SK-N-SH (cell line): ENCODE measurements at regions not wholly inside any gene's neighbourhood (a gene's known extent, or its start where the extent isn't known, plus 50 kb on each side); places are given as distances from the start of the nearest gene placed in this dataset.

Experiments
- CTCF ChIA-PET: fragments of 300-600, 350-600 bp; formaldehyde crosslinking; extraction: SDS; loops from one replicate; lab custom pipeline; 2021; lab: Yijun Ruan, JAX
- POLR2A ChIA-PET: fragments of 350-600 bp; sonication (Branson Sonifier 250); formaldehyde crosslinking; extraction: SDS; loops from one replicate; lab custom pipeline; 2020; ENCODE audit warnings: antibody characterized with exemption, inconsistent platforms; lab: Yijun Ruan, JAX
- DNase-seq: peaks from one replicate; pipeline ENCODE4 v3.0.0; 2012
- H2AFZ ChIP-seq: fragments of 200-600 bp; sonication (generic); 2 replicates; pipeline ENCODE4 v1.8.1; 2016; ENCODE audit warnings: antibody characterized with exemption, mild to moderate bottlenecking, low read depth
- H3F3A ChIP-seq: fragments of 200-600 bp; sonication (generic); replicated peaks from 2 replicates; pipeline ENCODE3; 2016; ENCODE audit warnings: antibody characterized with exemption, mild to moderate bottlenecking; ENCODE audit not compliant: insufficient read depth
- H3K27ac ChIP-seq, 2 experiments: fragments of 200-500 bp in 1 of 2; fragments of 200-600 bp in 1 of 2; sonication (Bioruptor generic) in 1 of 2; sonication (generic), shearing (Covaris generic) in 1 of 2; 2 replicates each; pipeline versions ENCODE4 v1.5.1 to v1.6.1; 2014 to 2016; ENCODE audit warnings: low read depth in 2 of 2, inconsistent platforms in 1 of 2, low read length in 1 of 2, mild to moderate bottlenecking in 1 of 2, mixed read lengths in 1 of 2
- H3K27me3 ChIP-seq: fragments of 200-600 bp; sonication (generic), shearing (Covaris generic); 2 replicates; pipeline ENCODE4 v1.6.1; 2016; ENCODE audit warnings: mixed run types; ENCODE audit not compliant: insufficient read depth
- H3K36me3 ChIP-seq, 2 experiments: fragments of 200-500 bp in 1 of 2; fragments of 200-600 bp in 1 of 2; sonication (Bioruptor generic) in 1 of 2; sonication (generic) in 1 of 2; replicated peaks in 1 of 2; 2 replicates each; pipeline versions ENCODE3 to v1.5.1; 2014 to 2016; ENCODE audit warnings: low read length in 1 of 2, mild to moderate bottlenecking in 1 of 2; ENCODE audit not compliant: insufficient read depth in 2 of 2, control insufficient read depth in 1 of 2
- H3K4me1 ChIP-seq, 2 experiments: fragments of 200-500 bp in 1 of 2; fragments of 200-600 bp in 1 of 2; sonication (Bioruptor generic) in 1 of 2; sonication (generic), shearing (Covaris generic) in 1 of 2; 2 replicates each; pipeline versions ENCODE4 v1.5.1 to v1.6.1; 2014 to 2016; ENCODE audit warnings: low read depth in 1 of 2, low read length in 1 of 2, mixed run types in 1 of 2; ENCODE audit not compliant: insufficient read depth in 2 of 2, control insufficient read depth in 1 of 2
- H3K4me2 ChIP-seq: fragments of 200-600 bp; sonication (generic), shearing (Covaris generic); 2 replicates; pipeline ENCODE4 v1.6.1; 2017; ENCODE audit warnings: mixed run types
- H3K4me3 ChIP-seq, 2 experiments: fragments of 200-500 bp in 1 of 2; fragments of 200-600 bp in 1 of 2; sonication (Bioruptor generic) in 1 of 2; sonication (generic), shearing (Covaris generic) in 1 of 2; 2 replicates each; pipeline versions ENCODE4 v1.5.1 to v1.8.1; 2014 to 2016; ENCODE audit warnings: low read depth in 2 of 2, inconsistent platforms in 1 of 2, low read length in 1 of 2, mild to moderate bottlenecking in 1 of 2, mixed read lengths in 1 of 2, moderate library complexity in 1 of 2
- H3K79me2 ChIP-seq: fragments of 200-600 bp; sonication (generic); 2 replicates; pipeline ENCODE4 v1.8.1; 2017; ENCODE audit warnings: mild to moderate bottlenecking; ENCODE audit not compliant: insufficient read depth
- H3K9ac ChIP-seq: fragments of 200-600 bp; sonication (generic); 2 replicates; pipeline ENCODE4 v1.6.1; 2017; ENCODE audit warnings: mixed run types
- H3K9me2 ChIP-seq: fragments of 200-600 bp; sonication (generic); 2 replicates; pipeline ENCODE4 v1.6.1; 2017; ENCODE audit warnings: mixed run types
- H3K9me3 ChIP-seq: fragments of 200-600 bp; sonication (generic); 2 replicates; pipeline ENCODE4 v1.6.1; 2017; ENCODE audit warnings: mixed run types, mild to moderate bottlenecking, moderate library complexity
- H4K20me1 ChIP-seq: fragments of 200-600 bp; sonication (generic); 2 replicates; pipeline ENCODE4 v1.6.1; 2017; ENCODE audit warnings: mild to moderate bottlenecking, mixed run types; ENCODE audit not compliant: insufficient read depth
- CHD2 ChIP-seq: fragments of 150-350 bp; IDR thresholded peaks from 2 replicates; pipeline ENCODE4 v1.6.1; 2018; ENCODE audit warnings: low read length; ENCODE audit not compliant: partially characterized antibody
- EP300 ChIP-seq, 2 experiments: IDR thresholded peaks; 2 replicates each; pipeline versions ENCODE4 v1.4.0 to v1.6.1; 2012; ENCODE audit warnings: borderline replicate concordance in 1 of 2, low read depth in 1 of 2, low read length in 1 of 2
- EZH2phosphoT487 ChIP-seq: fragments of 200-600 bp; sonication (generic); IDR thresholded peaks from 2 replicates; pipeline ENCODE4 v1.6.1; 2017; ENCODE audit warnings: low read depth, mixed run types, mild to moderate bottlenecking, antibody characterized with exemption, moderate library complexity, borderline replicate concordance
- FOXJ3 ChIP-seq: sonication (generic); formaldehyde crosslinking; IDR thresholded peaks from 2 replicates; pipeline ENCODE4 v1.5.1; 2020; ENCODE audit warnings: mild to moderate bottlenecking, missing genetic modification reagents
- MXI1 ChIP-seq: IDR thresholded peaks from 2 replicates; pipeline ENCODE4 v1.6.1; 2012; ENCODE audit warnings: mild to moderate bottlenecking, low read depth, low read length, improper control_type of control experiment
- NFIC ChIP-seq: IDR thresholded peaks from 2 replicates; pipeline ENCODE4 v1.4.0; 2012; ENCODE audit warnings: borderline replicate concordance
- NRF1 ChIP-seq: IDR thresholded peaks from 2 replicates; pipeline ENCODE4 v1.6.1; 2012; ENCODE audit warnings: low read depth, mild to moderate bottlenecking, low read length
- RAD21 ChIP-seq: IDR thresholded peaks from 2 replicates; pipeline ENCODE4 v1.6.1; 2012; ENCODE audit warnings: mild to moderate bottlenecking, low read length
- RCOR1 ChIP-seq: fragments of 150-350 bp; IDR thresholded peaks from 2 replicates; pipeline ENCODE4 v1.6.1; 2017; ENCODE audit warnings: antibody characterized with exemption, low read length
- RFX5 ChIP-seq: IDR thresholded peaks from 2 replicates; pipeline ENCODE4 v1.6.1; 2012; ENCODE audit warnings: mild to moderate bottlenecking, improper control_type of control experiment, low read length
- RXRA ChIP-seq: IDR thresholded peaks from 2 replicates; pipeline ENCODE4 v1.4.0; 2012; ENCODE audit warnings: low read depth, mild to moderate bottlenecking, borderline replicate concordance
- SMC3 ChIP-seq: IDR thresholded peaks from 2 replicates; pipeline ENCODE4 v1.6.1; 2012; ENCODE audit warnings: low read depth, low read length, improper control_type of control experiment
- TAF1 ChIP-seq: IDR thresholded peaks from 2 replicates; pipeline ENCODE4 v1.6.1; 2012; ENCODE audit warnings: low read depth, mild to moderate bottlenecking, low read length, moderate library complexity, borderline replicate concordance
- TEAD4 ChIP-seq: IDR thresholded peaks from 2 replicates; pipeline ENCODE4 v1.4.0; 2012; ENCODE audit warnings: mild to moderate bottlenecking, borderline replicate concordance; ENCODE audit not compliant: insufficient read depth
- WGBS: methylation state at CpG from one replicate; pipeline ENCODE4 v1.1.6; 2017; ENCODE audit warnings: low lambda C conversion rate; 5-methylcytosine and 5-hydroxymethylcytosine counted together
- TF ChIP-seq, protein P1 (sequence below): IDR thresholded peaks from 2 replicates; pipeline ENCODE4 v1.6.1; 2012; ENCODE audit warnings: mild to moderate bottlenecking, low read depth, low read length, moderate library complexity
- TF ChIP-seq, protein P2 (sequence below): IDR thresholded peaks from 2 replicates; pipeline ENCODE4; 2012
- TF ChIP-seq, protein P3 (sequence below): IDR thresholded peaks from 2 replicates; pipeline ENCODE4 v1.4.0; 2012; ENCODE audit warnings: low read depth, borderline replicate concordance
- TF ChIP-seq, protein P4 (sequence below): fragments of 150-350 bp; IDR thresholded peaks from 2 replicates; pipeline ENCODE4 v1.6.1; 2017; ENCODE audit warnings: antibody characterized with exemption, low read length, low read depth, borderline replicate concordance

DNA sequence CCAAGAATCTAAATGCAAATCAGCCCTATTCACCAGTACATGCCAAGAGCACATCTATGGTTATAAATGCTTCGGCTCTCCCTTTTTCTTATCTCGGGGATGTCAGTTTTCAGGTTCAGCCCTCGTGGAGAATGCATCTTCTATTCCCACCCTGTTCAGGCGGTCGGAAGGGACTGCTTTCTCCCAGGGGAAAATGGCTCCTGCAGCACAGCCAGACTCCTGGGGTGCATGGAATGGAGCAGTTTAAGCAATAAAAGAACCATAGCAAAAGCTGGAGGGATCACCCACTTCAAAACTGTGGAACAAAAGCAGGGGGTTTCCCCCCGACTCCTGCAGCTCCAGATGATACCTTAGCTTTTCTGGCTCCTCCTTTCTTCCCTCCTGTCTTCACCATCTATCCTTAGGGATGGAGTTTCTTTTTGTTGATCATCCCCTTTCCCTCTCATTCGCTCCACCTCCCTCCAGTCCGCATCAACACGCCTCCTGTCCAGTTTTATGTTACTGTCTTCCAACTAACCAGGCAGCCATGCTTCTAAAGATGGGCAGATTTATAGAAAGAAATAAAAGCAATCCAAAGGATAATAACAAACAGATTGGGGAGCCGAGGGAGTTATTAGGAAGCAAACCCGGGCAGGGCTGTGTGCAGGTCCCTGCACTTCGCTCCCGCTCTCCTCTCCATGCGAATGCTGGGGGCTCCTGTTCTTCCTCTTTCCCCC is 356.2 kb upstream of the SMIM21 start:
- no peaks in the 10 kb centered on the region for H3K36me3 ChIP-seq
- H3K27me3 ChIP-seq, result no peaks in the 10 kb centered on the region
- no peaks in the 10 kb centered on the region for H3F3A ChIP-seq
- no peak overlapping the region for H3K27ac ChIP-seq
- ChIA-PET POLR2A (no interaction called here), CTCF (interaction anchor here (0.6 kb wide), 1 partner anchor 121 kb away, joined by 4 read pairs; no protein-coding TSS in a partner anchor)
- TF ChIP-seq RAD21 (no peak), RFX5 (no peak), CHD2 (no peak), SMC3 (no peak), MXI1 (no peak), EP300 (IDR thresholded peaks at IDR 0.05; ENCODE audit: borderline replicate concordance in 1 of 2, low read depth in 1 of 2, low read length in 1 of 2) (no peak), NFIC (no peak)
- TF ChIP-seq, protein P1, sequence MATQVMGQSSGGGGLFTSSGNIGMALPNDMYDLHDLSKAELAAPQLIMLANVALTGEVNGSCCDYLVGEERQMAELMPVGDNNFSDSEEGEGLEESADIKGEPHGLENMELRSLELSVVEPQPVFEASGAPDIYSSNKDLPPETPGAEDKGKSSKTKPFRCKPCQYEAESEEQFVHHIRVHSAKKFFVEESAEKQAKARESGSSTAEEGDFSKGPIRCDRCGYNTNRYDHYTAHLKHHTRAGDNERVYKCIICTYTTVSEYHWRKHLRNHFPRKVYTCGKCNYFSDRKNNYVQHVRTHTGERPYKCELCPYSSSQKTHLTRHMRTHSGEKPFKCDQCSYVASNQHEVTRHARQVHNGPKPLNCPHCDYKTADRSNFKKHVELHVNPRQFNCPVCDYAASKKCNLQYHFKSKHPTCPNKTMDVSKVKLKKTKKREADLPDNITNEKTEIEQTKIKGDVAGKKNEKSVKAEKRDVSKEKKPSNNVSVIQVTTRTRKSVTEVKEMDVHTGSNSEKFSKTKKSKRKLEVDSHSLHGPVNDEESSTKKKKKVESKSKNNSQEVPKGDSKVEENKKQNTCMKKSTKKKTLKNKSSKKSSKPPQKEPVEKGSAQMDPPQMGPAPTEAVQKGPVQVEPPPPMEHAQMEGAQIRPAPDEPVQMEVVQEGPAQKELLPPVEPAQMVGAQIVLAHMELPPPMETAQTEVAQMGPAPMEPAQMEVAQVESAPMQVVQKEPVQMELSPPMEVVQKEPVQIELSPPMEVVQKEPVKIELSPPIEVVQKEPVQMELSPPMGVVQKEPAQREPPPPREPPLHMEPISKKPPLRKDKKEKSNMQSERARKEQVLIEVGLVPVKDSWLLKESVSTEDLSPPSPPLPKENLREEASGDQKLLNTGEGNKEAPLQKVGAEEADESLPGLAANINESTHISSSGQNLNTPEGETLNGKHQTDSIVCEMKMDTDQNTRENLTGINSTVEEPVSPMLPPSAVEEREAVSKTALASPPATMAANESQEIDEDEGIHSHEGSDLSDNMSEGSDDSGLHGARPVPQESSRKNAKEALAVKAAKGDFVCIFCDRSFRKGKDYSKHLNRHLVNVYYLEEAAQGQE, result no peak
- TF ChIP-seq, protein P2, sequence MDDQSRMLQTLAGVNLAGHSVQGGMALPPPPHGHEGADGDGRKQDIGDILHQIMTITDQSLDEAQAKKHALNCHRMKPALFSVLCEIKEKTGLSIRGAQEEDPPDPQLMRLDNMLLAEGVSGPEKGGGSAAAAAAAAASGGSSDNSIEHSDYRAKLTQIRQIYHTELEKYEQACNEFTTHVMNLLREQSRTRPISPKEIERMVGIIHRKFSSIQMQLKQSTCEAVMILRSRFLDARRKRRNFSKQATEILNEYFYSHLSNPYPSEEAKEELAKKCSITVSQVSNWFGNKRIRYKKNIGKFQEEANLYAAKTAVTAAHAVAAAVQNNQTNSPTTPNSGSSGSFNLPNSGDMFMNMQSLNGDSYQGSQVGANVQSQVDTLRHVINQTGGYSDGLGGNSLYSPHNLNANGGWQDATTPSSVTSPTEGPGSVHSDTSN, result no peak
- H3K4me2 ChIP-seq, result no peak overlapping the region
- no peaks in the 10 kb centered on the region for H3K9me2 ChIP-seq
- no peaks in the 10 kb centered on the region for H3K79me2 ChIP-seq
- H3K4me1 ChIP-seq, result peaks cover 0 to 3% of the 10 kb centered on the region in 2 experiments; a peak in 1 of 4 replicates
- H3K9ac ChIP-seq, result no peak overlapping the region
- no peak overlapping the region for H3K4me3 ChIP-seq
- H2AFZ ChIP-seq, result no peak overlapping the region
- peak; percentile 31 for DNase-seq
- H4K20me1 ChIP-seq, result no peaks in the 10 kb centered on the region
- no peaks in the 10 kb centered on the region for H3K9me3 ChIP-seq
- 47% methylated on average over 14 of the region's 14 CpGs for WGBS

DNA sequence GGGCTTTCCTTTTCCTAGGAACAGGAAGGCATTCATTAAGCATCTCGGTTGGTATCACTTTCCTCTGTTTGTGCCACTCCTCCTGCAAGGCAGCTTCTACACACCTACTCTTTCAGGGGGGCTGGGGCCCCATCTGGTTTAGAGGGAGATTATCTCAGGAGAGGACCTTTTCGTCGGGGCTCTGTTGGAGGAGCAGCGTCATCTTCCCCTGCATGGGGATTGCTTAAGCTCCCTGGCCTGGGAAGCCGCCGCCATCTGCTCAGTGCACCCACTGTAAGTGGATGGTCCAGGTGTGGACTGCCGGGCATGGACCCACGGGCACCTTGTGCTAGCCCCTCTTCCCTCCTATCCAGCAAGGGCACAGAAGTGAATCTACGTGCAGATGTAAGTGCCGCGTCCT is 355.3 kb upstream of the SMIM21 start:
- DNase-seq, result no peak
- ChIA-PET CTCF (interaction anchor here (1.3 kb wide), 1 partner anchor 9 kb away, joined by 4 read pairs; no protein-coding TSS in a partner anchor), POLR2A (no interaction called here)
- no peaks in the 10 kb centered on the region for H4K20me1 ChIP-seq
- H3K9me2 ChIP-seq, result no peaks in the 10 kb centered on the region
- peaks cover 0 to 3% of the 10 kb centered on the region in 2 experiments; a peak in 1 of 4 replicates for H3K4me1 ChIP-seq
- no peak overlapping the region for H3K27ac ChIP-seq
- no peaks in the 10 kb centered on the region for H3K27me3 ChIP-seq
- no peaks in the 10 kb centered on the region for H3F3A ChIP-seq
- 62% methylated on average over 8 of the region's 11 CpGs for WGBS
- H3K36me3 ChIP-seq, result no peaks in the 10 kb centered on the region
- no peak overlapping the region for H2AFZ ChIP-seq
- H3K4me2 ChIP-seq, result no peak overlapping the region
- H3K79me2 ChIP-seq, result no peaks in the 10 kb centered on the region
- H3K4me3 ChIP-seq, result no peak overlapping the region
- H3K9me3 ChIP-seq, result no peaks in the 10 kb centered on the region
- H3K9ac ChIP-seq, result no peak overlapping the region
- no peak for TF ChIP-seq RXRA
- TF ChIP-seq, protein P3, sequence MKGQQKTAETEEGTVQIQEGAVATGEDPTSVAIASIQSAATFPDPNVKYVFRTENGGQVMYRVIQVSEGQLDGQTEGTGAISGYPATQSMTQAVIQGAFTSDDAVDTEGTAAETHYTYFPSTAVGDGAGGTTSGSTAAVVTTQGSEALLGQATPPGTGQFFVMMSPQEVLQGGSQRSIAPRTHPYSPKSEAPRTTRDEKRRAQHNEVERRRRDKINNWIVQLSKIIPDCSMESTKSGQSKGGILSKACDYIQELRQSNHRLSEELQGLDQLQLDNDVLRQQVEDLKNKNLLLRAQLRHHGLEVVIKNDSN, result no peak
- no peak for TF ChIP-seq RCOR1
- no peak for TF ChIP-seq TAF1
- TF ChIP-seq EZH2phosphoT487, result no peak
- TF ChIP-seq, protein P4, sequence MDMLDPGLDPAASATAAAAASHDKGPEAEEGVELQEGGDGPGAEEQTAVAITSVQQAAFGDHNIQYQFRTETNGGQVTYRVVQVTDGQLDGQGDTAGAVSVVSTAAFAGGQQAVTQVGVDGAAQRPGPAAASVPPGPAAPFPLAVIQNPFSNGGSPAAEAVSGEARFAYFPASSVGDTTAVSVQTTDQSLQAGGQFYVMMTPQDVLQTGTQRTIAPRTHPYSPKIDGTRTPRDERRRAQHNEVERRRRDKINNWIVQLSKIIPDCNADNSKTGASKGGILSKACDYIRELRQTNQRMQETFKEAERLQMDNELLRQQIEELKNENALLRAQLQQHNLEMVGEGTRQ, result no peak
- TF ChIP-seq NFIC, result no peak
- TF ChIP-seq FOXJ3 (CRISPR knock-in tag), result no peak
- TF ChIP-seq TEAD4, result no peak
- TF ChIP-seq MXI1, result no peak
- no peak for TF ChIP-seq NRF1
